Type B pancreatic cell (in vitro differentiated cells): ENCODE measurements at regions not wholly inside any gene's neighbourhood (a gene's known extent, or its start where the extent isn't known, plus 50 kb on each side); places are given as distances from the start of the nearest gene placed in this dataset.

ENCODE experiments used
- DNase-seq: peaks from one replicate; pipeline ENCODE4 v3.0.0; 2021; ENCODE audit warnings: mixed read lengths; ENCODE audit not compliant: unreplicated experiment; ENCODE audit errors: extremely low spot score
- H3K27ac Mint-ChIP-seq: 2 replicates; pipeline ENCODE4 v1.8.0; 2021; ENCODE audit warnings: mild to moderate bottlenecking, mixed read lengths
- H3K27me3 Mint-ChIP-seq: 2 replicates; pipeline ENCODE4 v1.8.0; 2021; ENCODE audit warnings: mixed read lengths
- H3K36me3 Mint-ChIP-seq: 2 replicates; pipeline ENCODE4 v1.8.0; 2021; ENCODE audit warnings: mixed read lengths
- H3K4me1 Mint-ChIP-seq: one replicate; pipeline ENCODE4 v1.8.0; 2021; ENCODE audit warnings: mixed read lengths; ENCODE audit not compliant: unreplicated experiment
- H3K4me3 Mint-ChIP-seq: 2 replicates; pipeline ENCODE4 v1.8.0; 2021; ENCODE audit warnings: mild to moderate bottlenecking, mixed read lengths
- H3K9me3 Mint-ChIP-seq: 2 replicates; pipeline ENCODE4 v1.8.0; 2021; ENCODE audit warnings: mixed read lengths
- TF ChIP-seq, protein P1 (sequence below): fragments of 200-600 bp; sonication (generic); conservative IDR thresholded peaks from 2 replicates; pipeline ENCODE4 v1.5.0; 2021; ENCODE audit warnings: antibody characterized with exemption, mild to moderate bottlenecking

DNA sequence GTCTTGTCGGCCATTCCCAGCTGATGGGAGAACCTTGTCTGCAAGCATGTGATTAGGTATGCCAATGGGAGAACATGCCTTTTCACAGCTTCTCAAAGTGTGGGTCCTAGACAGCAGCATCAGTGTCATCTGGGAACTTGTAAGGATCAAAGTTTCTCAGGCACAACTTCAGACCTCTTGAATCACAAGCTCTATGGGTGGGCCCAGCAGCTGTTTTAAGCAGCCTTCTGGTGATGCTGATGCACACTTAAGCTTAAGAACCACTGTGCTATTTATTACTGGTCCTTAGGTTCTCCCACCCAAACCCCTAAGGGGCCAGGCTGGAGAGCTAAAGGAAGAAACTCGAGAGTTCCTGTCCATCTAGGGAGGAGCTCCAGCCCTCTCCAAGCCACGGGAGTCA, 453.9 kb upstream of the PROK2 start:
- Mint-ChIP-seq H3K4me1 (peaks cover 14% of the 10 kb centered on the region), H3K9me3 (peaks cover 5% of the 10 kb centered on the region), H3K4me3 (no peak overlapping the region), H3K27me3 (peaks cover 5% of the 10 kb centered on the region), H3K36me3 (no peaks in the 10 kb centered on the region), H3K27ac (no peak overlapping the region)
- DNase-seq: no peak
- TF ChIP-seq, protein P1, sequence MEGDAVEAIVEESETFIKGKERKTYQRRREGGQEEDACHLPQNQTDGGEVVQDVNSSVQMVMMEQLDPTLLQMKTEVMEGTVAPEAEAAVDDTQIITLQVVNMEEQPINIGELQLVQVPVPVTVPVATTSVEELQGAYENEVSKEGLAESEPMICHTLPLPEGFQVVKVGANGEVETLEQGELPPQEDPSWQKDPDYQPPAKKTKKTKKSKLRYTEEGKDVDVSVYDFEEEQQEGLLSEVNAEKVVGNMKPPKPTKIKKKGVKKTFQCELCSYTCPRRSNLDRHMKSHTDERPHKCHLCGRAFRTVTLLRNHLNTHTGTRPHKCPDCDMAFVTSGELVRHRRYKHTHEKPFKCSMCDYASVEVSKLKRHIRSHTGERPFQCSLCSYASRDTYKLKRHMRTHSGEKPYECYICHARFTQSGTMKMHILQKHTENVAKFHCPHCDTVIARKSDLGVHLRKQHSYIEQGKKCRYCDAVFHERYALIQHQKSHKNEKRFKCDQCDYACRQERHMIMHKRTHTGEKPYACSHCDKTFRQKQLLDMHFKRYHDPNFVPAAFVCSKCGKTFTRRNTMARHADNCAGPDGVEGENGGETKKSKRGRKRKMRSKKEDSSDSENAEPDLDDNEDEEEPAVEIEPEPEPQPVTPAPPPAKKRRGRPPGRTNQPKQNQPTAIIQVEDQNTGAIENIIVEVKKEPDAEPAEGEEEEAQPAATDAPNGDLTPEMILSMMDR: no peak

DNA sequence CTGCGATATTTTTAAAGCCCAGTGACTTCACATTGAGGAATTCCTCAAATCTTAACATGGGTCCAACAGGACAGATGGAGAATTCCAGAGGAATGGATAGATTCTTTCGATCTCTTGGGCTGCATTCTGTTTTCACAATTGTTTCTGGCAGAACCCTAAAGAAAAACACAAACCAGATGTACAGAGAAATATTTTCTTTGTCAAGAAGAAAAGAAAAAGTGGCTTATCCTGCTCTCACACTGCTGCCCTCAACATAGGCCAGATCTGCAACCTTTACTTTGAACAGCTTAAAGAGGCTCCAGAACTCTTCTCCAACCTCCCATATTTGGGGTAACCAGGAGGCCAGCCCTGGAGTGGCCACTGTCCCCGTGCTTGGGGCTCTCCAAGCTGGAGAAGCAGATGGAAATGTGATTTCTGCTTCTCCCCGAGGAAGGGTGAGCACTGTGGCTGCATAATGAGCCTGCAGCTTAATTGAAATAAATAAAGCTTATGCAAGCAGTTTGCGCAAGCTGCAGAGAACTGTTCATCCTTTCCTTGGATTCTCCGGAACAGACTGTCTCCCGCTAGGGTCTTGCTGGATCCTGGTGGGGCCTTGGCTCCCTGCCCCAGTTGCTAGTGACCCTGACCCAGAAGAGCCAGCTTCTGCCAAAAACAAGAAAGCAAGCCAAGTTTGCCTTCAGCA, 453.2 kb upstream of the PROK2 start:
- Mint-ChIP-seq H3K9me3 (peaks cover 5% of the 10 kb centered on the region), H3K36me3 (no peaks in the 10 kb centered on the region), H3K27ac (peak overlapping the region; percentile 7), H3K4me3 (no peak overlapping the region), H3K4me1 (peaks cover 14% of the 10 kb centered on the region), H3K27me3 (peaks cover 5% of the 10 kb centered on the region)
- TF ChIP-seq, protein P1: no peak
- DNase-seq: no peak

DNA sequence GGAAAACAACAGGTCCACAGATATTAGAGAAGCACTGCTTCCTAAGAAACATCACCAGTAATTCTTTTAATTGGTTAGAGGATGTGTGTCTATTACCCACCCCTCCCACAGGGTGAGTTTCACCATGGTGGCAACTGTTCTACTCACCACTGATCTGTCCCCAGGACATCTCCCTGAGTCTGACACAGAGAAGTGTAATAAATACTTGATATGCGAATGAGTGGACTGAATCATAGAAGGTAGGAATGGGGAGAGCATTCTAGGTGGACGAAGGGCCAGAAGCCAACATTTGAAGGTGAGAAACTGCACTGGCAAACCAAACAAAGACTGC, 452.7 kb upstream of the PROK2 start:
- H3K36me3 Mint-ChIP-seq: no peaks in the 10 kb centered on the region
- H3K27me3 Mint-ChIP-seq: peaks cover 5% of the 10 kb centered on the region
- peaks cover 5% of the 10 kb centered on the region for H3K9me3 Mint-ChIP-seq
- H3K4me1 Mint-ChIP-seq: peaks cover 14% of the 10 kb centered on the region
- no peak for DNase-seq
- peak overlapping the region; percentile 7 for H3K27ac Mint-ChIP-seq
- no peak overlapping the region for H3K4me3 Mint-ChIP-seq
- TF ChIP-seq, protein P1: no peak

DNA sequence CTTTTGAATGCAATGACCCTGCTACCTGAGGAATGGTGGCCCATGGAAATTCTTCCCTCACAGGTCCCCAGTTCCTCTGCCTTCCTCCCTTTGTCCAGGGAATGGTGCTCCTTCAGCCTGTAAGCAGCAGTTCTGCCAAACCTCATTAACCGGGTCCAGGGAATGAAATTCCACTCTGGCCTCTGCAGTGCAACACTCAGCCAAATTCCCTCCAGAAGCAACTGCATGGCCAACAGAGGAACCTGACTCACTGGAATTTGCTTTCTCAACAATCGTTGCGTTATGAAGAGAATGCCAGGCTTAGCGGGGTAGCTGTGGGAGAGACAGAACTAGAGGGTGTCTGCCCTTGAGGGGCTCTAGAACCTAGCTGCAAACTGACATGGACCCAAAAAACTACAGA, 449.4 kb upstream of the PROK2 start:
- Mint-ChIP-seq H3K4me1 (peaks cover 14% of the 10 kb centered on the region), H3K27ac (no peak overlapping the region), H3K4me3 (no peak overlapping the region), H3K36me3 (no peaks in the 10 kb centered on the region), H3K27me3 (peaks cover 18% of the 10 kb centered on the region), H3K9me3 (peaks cover 11% of the 10 kb centered on the region)
- DNase-seq: no peak
- TF ChIP-seq, protein P1: no peak

DNA sequence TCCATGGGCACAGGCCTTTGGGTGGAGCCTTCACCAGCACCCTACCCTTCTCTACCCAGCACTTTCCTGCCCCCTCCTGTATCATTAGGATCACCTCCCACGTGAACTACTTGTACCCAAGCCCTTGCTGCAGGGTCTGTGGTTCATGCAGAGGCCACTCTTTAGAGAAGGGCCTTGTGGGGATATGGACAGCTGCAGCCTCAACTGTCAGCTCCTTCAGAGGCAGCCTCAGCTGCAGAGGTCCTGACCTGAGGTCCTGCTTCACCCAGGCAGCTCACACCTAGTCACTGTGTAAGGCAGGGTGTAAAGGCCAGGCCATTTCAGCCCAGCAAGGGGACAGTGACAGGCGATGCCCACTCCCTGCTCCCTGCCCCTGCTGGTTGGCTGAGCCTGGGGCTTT, 448.6 kb upstream of the PROK2 start:
- H3K27me3 Mint-ChIP-seq: peaks cover 18% of the 10 kb centered on the region
- no peak for DNase-seq
- H3K4me1 Mint-ChIP-seq: peaks cover 11% of the 10 kb centered on the region
- no peak overlapping the region for H3K27ac Mint-ChIP-seq
- H3K4me3 Mint-ChIP-seq: no peak overlapping the region
- H3K9me3 Mint-ChIP-seq: peaks cover 11% of the 10 kb centered on the region
- no peaks in the 10 kb centered on the region for H3K36me3 Mint-ChIP-seq
- TF ChIP-seq, protein P1: no peak

DNA sequence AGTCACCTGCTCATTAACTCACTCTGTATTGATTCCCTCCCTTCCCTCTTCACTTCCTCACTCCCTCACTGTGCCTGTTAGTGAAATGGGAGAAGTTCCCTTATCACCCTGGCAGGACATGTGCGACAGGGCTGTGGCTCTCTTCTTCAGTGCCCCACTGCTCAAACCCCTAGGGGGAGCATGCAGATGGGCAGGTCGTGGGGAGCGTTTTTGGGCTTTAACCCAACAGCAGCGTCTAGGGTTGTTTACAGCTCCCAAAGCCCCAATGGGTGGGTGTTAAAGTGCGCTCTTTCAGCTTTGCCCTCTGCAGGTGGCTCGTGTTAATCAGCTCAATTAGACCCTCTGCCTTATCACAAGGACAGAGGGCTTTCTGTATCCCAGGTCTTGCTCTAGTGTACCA, 447.8 kb upstream of the PROK2 start:
- Mint-ChIP-seq H3K27ac (no peak overlapping the region), H3K9me3 (peaks cover 11% of the 10 kb centered on the region), H3K4me3 (no peak overlapping the region), H3K4me1 (peaks cover 6% of the 10 kb centered on the region), H3K36me3 (no peaks in the 10 kb centered on the region), H3K27me3 (peaks cover 23% of the 10 kb centered on the region)
- DNase-seq: no peak
- TF ChIP-seq, protein P1: no peak
